GM21717 (cell line): ENCODE measurements at regions not wholly inside any gene's neighbourhood (a gene's known extent, or its start where the extent isn't known, plus 50 kb on each side); places are given as distances from the start of the nearest gene placed in this dataset.
"Not testable (repeated sequence)": the region's sequence is repeated elsewhere in the genome, so short reads cannot be mapped to it uniquely, and the experiment has no call there.

Source experiments
- ATAC-seq: cut with Tn5 transposase; IDR thresholded peaks from one replicate; pipeline ENCODE4 v1.9.1; 2021; ENCODE audit warnings: mild to moderate bottlenecking, moderate library complexity; ENCODE audit not compliant: unreplicated experiment

DNA sequence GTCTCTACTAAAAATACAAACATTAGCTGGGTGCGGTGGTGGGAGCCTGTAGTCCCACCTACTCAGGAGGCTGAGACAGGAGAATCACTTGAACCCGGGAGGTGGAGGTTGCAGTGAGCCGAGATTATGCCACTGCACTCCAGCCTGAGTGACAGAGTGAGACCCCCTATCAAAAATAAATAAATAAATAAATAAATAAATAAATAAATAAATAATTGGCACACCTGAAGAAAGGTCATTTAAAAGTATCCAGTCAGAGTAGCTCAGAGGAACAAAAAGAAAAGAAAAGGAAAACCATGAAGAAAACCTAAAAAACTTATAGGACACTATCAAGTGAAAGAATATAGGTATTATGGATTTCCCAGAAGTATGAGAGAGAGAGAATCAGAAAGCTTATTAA, 330.1 kb upstream of the AR start:
- not testable (repeated sequence) for ATAC-seq

DNA sequence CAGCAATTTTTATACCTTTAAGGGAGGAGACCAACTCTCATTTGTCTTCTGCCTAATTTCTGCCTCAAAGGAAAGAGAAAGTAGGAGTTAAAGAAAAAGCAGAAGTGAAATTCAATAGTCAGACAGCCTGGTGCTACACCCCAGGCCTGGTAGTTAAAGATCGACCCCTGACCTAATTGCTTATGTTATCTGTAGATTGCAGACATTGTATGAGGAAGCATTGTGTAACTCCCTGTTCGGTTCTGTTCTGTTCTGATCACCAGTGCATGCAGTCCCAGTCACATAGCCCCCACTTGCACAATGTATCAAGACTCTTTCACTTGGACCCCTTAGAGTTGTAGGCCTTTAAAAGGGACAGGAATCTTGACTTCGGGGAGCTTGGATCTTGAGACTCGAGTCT, 335.9 kb upstream of the AR start:
- ATAC-seq, result no peak

DNA sequence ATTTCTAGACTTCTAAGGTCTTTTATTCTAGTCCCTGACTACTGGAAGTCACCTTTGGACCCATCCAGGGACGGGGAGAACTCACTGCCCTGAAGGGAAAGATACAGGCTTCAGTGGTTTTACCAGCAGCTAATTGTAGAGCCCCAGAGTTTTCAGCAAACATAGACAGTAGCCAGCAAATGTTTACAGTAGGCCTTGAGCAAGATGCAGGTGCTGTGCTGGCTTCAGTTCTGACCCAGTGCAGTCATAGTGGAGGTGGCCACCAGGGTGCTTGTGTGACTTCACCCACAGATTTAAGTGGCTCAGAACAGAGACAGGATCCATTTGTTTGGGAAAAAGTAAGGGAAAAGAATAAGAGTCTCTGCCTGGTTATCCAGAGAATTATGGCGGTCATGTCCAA, 384.4 kb upstream of the AR start:
- ATAC-seq, result no peak

DNA sequence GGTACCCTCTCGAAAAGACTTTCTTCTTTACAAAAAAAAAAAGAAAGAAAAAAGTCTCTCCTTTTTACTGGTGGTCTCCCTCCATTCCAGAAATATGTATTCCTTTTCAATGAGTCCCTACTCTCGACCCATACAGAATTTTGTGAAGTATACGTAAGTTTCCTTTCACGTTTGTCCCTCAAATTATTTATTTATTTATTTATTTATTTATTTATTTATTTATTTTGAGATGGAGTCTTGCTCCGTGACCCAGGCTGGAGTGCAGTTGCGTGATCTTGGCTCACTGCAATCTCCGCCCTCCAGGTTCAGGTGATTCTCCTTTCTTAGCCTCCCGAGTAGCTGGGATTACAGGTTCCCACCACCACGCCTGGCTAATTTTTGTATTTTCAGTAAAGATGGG, 429.2 kb upstream of the AR start:
- ATAC-seq, result no peak

DNA sequence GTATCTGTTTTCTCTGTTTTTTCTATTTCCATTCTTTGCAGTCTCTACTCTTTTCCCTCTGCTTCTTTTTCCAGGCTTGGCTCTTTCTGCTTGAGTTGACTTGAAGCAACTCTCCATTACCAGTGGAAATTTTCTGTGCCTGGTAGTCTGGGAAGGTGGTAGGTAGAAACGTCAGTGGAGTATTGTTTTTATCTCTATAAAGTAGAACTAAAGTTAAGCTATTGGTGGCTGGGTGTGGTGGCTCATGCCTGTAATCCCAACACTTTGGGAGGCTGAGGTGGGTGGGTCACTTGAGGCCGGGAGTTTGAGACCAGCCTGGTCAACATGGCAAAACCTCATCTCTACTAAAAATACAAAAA, 438.1 kb upstream of the AR start:
- no peak for ATAC-seq

DNA sequence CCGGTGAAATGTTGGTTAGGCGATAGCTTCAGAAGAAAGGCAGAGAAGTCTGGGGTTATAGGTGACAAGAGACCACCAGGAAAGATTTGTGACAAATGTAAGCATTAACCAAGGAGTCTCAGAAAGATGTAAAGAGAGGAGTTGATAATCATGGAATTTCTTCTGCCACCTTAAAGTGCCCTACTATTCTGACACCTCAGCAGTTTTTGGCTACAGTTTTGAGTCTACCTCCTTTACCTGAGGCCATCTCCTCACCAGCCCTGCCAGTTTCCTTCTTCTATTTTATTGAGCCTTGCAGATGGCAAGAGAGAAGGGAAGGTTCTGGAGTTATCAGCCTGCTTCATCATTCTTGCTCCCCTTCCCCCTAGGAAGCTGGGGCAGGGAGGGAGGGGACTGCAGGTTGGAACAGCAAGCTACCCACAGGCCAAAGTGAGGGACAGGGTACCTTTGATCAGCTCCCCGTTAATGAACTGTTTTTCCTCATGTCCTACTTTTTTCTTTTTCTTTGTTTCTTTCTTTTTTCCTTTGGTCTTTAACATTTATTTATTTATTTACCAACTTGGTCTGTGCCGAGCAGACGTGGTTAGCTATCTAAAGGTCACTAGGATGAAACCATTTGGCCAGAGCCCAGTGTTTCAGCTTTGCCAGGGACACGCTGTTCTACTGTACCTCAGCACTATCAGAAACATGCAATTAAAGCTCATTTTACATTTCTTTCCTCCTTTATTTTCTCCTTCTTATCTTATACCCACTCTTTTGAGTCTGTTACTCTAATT, 438.7 kb upstream of the AR start:
- no peak for ATAC-seq

DNA sequence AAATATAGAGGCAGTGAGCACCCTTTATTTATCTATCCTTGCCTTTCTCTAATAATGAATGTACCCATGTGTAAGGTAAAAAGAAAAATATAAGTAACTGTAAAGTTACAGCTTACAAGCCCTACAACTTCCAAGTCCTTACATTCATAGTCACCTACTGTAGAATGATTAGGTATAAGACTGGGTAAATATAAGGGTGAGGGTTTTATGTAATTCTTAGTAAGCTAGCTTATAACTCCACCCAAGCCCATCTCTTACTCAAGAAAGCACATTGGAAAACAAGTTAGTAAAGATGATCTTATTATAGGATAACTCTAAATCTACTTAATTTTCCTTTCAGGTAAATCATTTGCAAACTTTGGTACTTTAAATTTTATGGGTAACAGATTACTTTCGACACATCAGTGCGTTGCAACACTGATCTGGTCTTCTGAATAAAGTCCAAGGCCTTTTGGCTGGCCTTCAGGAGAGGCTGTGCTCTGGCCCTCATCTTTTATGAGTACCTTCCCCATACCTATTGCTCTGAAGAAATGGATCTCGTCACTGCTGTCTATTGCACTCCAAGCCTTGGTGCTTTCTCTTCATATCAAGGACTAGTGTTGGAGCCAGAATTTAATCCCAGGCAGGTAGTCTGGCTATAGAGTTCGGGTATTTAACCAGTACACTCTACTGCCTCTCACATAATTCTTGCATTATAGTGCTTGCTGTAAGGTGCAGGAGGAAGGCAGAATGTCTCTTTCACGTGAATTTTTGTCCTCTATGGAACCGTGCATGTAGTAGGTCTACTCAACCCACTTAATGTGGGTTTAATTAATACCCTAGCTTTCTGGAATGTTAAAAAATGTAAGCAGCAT, 443.6 kb upstream of the AR start:
- ATAC-seq, result no peak

DNA sequence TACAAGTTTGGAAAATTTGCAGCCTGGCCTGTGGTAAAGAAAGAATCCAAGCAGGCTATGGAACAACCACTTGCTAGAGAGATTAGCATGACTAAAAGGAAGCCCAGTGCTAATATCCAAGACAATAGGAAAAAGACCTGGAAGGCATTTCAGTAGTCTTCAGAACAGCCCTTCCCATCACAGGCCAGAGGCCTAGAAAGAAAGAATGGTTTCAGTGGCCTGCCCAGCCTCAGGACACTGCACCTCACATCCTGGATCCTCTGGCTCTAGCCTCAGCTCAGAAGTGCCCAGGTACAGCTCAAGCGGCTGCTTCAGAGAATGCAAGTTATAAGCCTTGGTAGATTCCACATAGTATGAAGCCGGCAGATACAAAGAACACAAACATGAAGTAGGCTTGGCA, 449.8 kb upstream of the AR start:
- ATAC-seq, result no peak

DNA sequence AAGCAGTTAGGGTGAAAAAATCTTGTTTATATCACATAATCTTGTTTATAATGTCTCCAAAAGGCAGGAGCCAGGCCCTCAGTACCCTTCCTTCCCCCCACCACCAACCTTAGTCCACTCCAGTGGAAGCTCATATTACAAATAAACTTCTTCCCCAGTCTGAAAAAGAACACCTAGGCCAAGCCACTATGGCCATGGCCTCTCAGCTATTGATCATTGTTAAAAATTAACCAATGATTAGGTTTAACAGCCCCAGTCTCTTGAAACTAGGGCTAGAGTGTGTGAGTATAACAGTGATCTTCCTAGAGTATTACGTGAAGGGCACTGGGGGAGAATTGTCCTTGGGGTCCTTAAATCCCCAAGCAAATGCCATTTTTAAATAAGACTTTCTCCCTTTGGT, 411.9 kb upstream of the EDA2R start:
- ATAC-seq, result no peak

DNA sequence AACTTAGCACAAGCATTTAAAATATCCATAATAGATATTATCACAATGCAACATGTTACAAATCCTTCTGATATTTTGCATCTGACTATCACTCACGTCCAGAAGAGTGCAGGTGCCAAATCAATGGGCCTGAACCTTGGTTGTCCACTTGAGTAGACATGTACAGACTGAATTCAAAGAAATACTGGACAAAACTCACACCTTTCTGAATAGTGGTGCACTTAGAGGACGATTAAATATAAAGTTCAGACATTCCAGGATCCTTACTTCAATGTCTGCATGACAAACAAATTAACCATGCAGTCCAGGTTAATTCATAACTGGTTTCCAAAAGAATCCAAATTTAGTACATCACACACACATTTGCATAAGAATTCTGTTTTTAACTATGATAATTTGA, 406.0 kb upstream of the EDA2R start:
- no peak for ATAC-seq

DNA sequence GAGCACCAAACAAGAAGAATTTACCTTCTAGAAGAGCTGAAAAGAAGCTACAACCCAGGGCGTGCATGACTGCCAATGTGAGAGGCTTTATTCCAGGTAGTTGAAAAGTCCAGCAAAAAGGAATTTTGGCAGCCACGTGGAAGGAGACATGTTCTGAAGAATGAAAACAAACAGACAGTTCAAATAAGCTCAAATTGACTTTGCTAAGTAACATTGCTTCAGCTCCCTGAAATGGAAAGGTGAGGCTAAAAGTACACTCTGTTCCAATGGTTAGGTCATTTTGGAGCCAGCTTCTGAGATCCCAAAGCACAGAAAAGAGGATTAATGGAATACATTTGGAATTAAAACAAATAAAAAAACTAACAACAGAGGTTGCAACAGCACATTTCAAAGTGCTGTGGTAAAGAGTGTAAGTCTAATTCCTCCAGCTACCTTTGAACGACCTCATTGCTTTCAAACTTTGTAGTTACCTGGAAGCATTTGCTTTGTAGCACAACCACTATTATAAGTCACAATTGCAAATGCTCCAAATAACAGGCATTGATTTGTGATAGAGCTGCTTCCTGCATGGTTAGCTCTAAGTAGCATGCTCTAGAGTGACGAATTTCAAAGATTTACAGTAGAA, 405.3 kb upstream of the EDA2R start:
- ATAC-seq, result no peak

DNA sequence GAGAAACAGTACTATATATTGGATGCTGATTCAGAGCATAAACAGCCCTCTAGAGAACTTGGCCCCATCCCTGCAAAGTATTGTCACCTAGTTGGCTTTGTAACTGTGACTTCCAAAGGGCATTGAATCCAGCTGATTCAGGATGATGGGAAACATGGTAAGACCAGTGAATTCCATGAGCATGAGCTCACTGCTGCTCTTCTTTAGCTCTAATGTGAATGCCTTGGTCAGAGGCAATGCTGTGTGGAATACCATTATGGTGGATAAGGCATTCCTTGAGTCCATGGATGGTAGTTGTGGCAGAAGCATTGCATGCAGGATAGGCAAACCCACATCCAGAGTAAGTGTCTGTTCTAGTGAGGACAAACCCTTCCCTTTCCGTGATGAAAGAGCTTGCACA, 365.6 kb upstream of the EDA2R start:
- no peak for ATAC-seq

DNA sequence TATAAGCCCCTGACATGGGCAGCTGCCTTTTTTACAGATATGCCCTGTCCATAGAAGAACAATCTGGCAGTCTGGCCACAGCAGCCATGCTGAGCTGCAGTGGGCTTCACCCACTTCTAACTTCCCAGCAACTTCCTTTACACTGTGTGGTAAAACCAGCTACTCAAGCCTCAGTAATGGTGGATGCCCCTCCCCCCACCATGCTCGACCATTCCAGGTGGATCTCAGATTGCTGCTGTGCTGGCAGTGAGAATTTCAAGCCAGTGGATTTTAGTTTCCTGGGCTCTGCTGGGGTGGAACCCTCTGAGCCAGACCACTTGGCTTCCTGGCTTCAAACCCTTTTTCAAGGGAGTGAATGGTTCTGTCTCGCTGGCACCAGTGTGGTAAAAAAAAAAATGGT, 355.9 kb upstream of the EDA2R start:
- no peak for ATAC-seq

DNA sequence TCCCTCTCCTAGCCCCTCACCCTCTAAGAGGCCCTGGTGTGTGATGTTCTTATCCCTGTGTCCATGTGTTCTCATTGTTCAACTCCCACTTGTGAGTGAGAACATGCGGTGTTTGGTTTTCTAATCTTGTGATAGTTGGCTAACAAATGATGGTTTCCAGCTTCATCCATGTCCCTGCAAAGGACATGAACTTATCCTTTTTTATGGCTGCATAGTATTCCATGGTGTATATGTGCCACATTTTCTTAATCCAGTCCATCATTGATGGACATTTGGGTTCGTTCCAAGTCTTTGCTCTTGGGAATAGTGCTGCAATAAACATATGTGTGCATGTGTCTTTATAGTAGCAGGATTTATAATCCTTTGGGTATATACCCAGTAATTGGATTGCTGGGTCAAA, 353.2 kb upstream of the EDA2R start:
- ATAC-seq, result not testable (repeated sequence)

DNA sequence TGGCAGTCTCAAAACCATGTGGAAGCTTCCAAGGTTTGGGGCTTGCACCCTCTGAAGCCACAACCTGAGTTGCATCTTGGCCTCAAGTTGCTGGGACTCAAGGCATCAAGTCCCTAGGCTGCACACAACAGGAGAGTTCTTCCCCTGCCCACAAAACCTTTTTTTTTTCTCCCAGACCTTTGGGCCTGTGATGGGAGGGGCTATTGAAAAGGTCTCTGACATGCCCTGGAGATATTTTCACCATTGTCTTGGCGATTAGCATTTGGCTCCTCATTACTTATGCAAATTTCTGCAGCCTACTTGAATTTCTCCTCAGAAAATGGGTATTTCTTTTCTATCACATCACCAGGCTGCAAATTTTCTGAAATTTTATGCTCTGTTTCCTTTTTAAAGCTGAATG, 349.5 kb upstream of the EDA2R start:
- ATAC-seq, result no peak

DNA sequence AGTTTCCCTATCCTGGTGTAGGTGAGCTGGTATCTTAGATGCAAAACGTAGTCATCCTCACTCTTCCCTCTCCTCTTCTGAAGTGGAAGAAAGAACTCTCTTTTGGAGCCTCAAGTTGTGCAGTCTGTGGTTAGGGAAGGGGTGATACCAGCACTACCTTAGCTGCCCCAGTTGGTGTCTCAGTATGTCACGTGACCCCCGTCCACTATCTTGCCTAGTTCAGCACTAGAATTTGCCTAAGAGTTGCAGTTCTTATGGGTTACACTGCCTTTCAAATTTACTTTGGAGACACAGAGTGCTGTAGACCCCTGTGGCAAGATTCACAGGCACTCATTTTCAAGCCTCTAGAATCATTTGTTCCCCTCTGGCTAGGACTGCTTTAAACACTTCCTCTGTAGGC, 322.8 kb upstream of the EDA2R start:
- ATAC-seq, result no peak

DNA sequence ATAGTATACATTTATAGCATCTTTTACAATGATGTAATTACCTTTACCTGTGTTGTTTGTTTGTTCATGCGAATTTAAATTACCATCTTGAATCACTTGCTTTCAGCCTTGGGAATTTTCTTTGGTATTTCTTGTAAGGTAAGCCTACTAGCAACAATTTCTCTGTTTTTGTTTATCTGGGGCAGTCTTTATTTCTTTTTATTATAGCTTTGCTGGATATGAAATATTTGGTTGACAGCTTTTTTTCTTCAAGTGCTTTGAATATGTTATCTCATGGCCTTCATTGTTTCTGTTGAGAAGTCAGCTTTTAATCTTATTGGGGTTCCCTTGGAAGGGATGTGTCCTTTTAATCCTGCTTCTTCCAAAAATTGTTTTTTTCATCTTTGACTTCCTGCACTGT, 292.8 kb upstream of the EDA2R start:
- no peak for ATAC-seq

DNA sequence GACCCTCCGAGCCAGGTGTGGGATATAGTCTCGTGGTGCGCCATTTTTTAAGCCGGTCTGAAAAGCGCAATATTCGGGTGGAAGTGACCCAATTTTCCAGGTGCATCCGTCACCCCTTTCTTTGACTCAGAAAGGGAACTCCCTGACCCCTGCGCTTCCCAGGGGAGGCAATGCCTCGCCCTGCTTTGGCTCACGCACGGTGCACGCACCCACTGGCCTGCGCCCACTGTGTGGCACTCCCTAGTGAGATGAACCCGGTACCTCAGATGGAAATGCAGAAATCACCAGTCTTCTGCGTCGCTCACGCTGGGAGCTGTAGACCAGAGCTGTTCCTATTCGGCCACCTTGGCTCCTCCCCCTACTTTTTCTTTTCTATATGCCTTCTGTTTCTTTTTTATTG, 291.6 kb upstream of the EDA2R start:
- not testable (repeated sequence) for ATAC-seq

DNA sequence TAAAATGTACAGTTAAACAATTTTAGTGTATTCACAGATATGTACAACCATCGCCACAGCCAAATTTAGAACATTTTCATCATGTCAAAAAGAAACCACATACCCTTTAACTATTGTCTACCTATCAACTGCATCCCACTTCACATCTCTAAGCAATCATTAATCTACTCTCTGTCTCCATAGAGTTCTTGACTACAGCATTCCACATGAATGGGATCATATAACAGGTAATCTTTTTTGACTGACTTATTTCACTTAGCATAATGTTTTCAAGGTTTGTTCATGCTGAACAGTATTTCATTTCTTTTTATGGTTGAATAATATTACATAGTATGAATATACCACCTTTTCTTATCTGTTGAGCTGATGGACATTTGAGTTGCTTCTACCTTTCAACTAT, 281.4 kb upstream of the EDA2R start:
- ATAC-seq, result no peak

DNA sequence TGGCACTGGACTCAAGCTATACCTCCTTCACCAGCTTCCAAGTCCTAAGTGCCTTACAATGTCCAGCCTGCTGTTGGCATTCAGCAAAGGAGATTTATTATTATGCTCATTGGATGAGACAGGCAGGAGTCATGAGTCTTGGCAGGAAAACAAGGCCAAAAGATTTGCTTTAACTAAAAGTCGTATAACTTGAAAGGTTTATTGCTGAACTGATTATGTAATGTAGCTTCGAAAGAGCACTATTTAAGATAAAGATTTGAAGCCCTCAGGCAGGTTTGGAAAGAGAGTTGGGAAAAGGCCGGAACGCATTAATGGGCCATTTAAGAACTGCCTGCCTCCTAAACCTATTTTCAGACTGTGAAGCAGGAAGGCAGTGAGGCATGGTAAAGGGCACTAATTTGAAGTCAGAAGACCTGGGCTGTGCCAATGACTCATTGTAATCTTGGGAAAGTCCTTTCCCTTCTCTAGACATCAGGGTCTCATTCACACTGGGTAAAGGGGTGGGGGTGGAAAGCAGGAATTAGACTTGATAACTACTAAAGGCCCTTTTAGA, 280.5 kb upstream of the EDA2R start:
- no peak for ATAC-seq

DNA sequence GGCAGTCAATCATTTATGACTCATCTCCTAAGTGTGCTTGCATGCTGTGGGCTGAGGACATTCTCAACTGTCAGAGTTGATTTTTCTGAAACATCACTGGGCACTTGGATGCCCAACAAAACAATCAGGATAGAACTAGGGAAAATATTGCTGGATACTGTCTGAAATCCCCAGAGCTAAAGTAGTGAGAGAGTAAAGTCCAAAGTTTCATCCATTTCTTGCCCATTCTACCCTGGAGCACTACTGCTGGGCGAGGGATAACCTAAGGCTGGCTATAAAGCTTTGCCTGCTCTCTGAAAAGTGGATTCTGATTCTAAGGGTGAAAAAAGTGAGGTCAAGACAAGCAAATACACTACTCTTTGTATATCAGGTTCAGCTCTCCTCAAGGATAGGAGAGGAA, 279.6 kb upstream of the EDA2R start:
- no peak for ATAC-seq

DNA sequence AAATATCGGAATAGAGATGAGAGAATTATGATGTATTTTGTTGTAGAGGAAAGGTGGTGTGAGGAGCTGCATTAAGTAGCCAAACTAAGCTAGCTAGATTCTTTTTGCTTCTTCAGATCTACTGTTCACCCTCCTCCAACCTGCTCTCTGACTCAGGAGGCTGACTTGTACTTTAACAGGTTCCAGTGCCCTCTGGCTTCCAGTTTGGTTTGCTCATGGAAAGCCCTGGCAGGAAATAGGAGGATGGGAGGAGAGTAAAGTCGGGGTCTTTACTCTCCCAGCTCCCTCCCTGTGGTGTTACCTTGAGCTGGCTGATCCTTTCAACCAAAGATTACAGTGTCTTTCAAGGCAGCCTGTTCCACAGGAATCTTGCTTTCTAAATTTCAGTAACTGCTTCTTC, 277.0 kb upstream of the EDA2R start:
- no peak for ATAC-seq
